ENCODE measurements at regions not wholly inside any gene's neighbourhood (a gene's known extent, or its start where the extent isn't known, plus 50 kb on each side); places are given as distances from the start of the nearest gene placed in this dataset.

DNA sequence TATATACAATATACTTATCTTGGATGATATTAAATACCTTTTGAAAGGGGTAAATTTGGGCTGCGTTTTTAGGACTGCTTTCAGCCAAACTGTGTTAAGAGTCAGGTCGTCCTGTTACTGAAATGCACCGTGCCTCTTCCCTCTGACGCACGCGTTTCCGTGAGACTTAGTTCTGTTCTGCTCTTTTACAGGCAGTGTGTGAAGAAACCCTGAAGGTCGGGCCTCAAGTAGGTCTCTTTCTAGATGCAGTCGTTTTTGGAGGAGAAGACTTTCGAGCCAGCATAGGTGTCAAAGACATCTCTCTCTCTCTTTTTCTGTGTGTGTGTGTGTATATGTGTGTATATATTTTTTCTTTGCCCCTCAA is 107.0 kb downstream of the ZIC5 start:
- in situ Hi-C loops (cut with HindIII; ENCODE audit: low sequenced_read_pairs): no loop called here
- no peak overlapping the region for H3K4me3 ChIP-seq (ENCODE audit: low read depth, low read length)
- DNase-seq (ENCODE audit: low read depth, low spot score): no peak
- no peak for TF ChIP-seq CTCF (IDR thresholded peaks at IDR 0.05; ENCODE audit: low read depth, low read length)

GRCh38 chr13:99863789-99864626 is 107.6 kb downstream of the ZIC5 start:
- no peak overlapping the region for H3K4me3 ChIP-seq (ENCODE audit: low read depth, low read length)
- in situ Hi-C loops (cut with HindIII; ENCODE audit: low sequenced_read_pairs): no loop called here
- no peak for DNase-seq (ENCODE audit: low read depth, low spot score)
- no peak for TF ChIP-seq CTCF (IDR thresholded peaks at IDR 0.05; ENCODE audit: low read depth, low read length)

DNA sequence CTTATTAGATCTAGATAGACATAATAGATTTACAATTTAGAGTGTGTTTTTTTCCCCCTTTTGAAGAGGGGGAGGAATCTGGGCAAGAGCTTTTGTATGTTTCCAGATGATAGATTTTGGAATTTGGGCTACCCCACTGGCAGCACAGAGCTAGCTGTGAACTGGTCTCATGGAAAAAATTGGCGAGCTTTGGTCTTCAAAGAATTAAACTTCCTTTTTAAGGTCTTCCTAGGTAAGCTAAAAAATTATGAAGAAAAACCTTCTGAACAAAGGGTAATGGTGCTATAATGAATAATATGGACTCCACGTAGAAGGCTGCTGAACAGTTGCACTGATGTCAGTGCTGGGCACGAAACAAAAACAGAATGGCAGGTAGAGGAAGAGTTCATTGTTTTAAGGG is 109.3 kb downstream of the ZIC5 start:
- H3K4me3 ChIP-seq (ENCODE audit: low read depth, low read length): no peak overlapping the region
- in situ Hi-C loops (cut with HindIII; ENCODE audit: low sequenced_read_pairs): no loop called here
- DNase-seq (ENCODE audit: low read depth, low spot score): no peak
- TF ChIP-seq CTCF (IDR thresholded peaks at IDR 0.05; ENCODE audit: low read depth, low read length): no peak

- in situ Hi-C loops (cut with HindIII; ENCODE audit: low sequenced_read_pairs): no loop called here
- no peak for DNase-seq (ENCODE audit: low read depth, low spot score)
- no peak for TF ChIP-seq CTCF (IDR thresholded peaks at IDR 0.05; ENCODE audit: low read depth, low read length)
- no peak overlapping the region for H3K4me3 ChIP-seq (ENCODE audit: low read depth, low read length)
Observed at GRCh38 chr13:99861771-99862170, 109.8 kb downstream of the ZIC5 start.

- TF ChIP-seq CTCF (IDR thresholded peaks at IDR 0.05; ENCODE audit: low read depth, low read length): no peak
- in situ Hi-C loops (cut with HindIII; ENCODE audit: low sequenced_read_pairs): no loop called here
- DNase-seq (ENCODE audit: low read depth, low spot score): no peak
- no peak overlapping the region for H3K4me3 ChIP-seq (ENCODE audit: low read depth, low read length)
Observed at GRCh38 chr13:99860745-99861144, 110.8 kb downstream of the ZIC5 start.

- TF ChIP-seq CTCF (IDR thresholded peaks at IDR 0.05; ENCODE audit: low read depth, low read length): no peak
- in situ Hi-C loops (cut with HindIII; ENCODE audit: low sequenced_read_pairs): no loop called here
- no peak overlapping the region for H3K4me3 ChIP-seq (ENCODE audit: low read depth, low read length)
- DNase-seq (ENCODE audit: low read depth, low spot score): no peak
Observed at GRCh38 chr13:99859178-99860177, 112.1 kb downstream of the ZIC5 start.
